ENCODE measurements at regions not wholly inside any gene's neighbourhood (a gene's known extent, or its start where the extent isn't known, plus 50 kb on each side); places are given as distances from the start of the nearest gene placed in this dataset.

GRCh38 chr5:166320920-166321480 is 1970.4 kb upstream of the WWC1 start:
- no peak for DNase-seq (ENCODE audit: low spot score)

GRCh38 chr5:166324372-166324771 is 1967.1 kb upstream of the WWC1 start:
- no peak for DNase-seq (ENCODE audit: low spot score)

- DNase-seq (ENCODE audit: low spot score): no peak
These were observed 1962.2 kb upstream of the WWC1 start for GRCh38 chr5:166329149-166329800.

GRCh38 chr5:166330036-166330435 is 1961.4 kb upstream of the WWC1 start:
- no peak for DNase-seq (ENCODE audit: low spot score)

DNA sequence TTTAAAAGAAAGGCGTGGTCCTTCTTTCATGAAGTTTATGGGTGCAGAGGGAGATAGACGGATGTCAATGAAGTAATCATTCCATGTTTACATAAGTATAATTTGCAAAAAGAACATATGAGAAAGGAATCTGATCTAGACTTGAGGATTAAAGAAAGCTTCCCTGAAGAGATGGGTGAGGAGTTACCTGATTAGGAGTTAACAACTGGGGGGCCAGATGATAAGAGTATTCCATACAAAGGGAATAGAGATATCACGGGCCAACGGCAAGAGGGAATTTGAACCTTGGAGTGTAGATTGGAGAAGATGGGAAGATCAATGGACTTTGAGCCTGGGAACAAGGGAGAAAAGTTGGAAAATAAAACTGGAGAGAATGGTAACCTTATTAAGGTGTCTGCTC is 1959.9 kb upstream of the WWC1 start:
- DNase-seq (ENCODE audit: low spot score): no peak

DNA sequence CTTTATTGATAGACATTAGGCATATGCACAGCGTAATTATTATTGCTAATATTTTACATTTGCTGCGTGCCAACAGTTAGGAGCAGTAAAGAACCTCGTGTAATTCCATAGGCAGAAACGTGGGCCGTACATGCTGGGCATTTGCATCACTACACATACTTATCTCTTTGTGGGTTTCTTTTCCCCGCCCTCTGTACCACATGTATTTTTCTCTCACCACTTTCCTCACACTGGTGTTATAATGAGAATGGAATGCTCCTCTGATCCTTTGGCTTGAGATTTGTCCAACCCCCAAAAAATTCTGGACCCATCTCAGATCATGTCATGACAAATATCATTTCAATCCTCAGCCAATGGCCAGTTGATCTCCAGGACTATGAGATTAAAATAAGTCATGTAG is 1952.6 kb upstream of the WWC1 start:
- DNase-seq (ENCODE audit: low spot score): no peak

DNA sequence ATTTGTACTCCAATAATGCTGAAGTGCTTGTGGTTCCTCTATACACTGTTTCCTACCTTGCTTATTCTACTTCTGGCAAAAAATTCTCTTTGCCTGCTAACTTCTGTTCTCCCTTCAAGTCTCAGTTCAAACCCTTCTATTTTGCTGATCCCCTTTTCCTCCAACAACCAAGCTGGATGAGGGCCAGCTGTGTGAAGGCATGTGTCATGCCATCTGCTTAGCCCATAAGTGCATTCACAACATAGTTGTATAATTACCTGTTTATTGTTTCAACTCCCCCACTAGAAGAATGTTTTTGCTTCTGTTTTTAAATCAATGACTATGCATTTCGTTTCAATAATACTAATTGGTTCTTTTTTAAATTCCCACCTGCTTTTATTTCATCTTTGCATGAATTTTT is 1951.4 kb upstream of the WWC1 start:
- DNase-seq (ENCODE audit: low spot score): no peak

DNA sequence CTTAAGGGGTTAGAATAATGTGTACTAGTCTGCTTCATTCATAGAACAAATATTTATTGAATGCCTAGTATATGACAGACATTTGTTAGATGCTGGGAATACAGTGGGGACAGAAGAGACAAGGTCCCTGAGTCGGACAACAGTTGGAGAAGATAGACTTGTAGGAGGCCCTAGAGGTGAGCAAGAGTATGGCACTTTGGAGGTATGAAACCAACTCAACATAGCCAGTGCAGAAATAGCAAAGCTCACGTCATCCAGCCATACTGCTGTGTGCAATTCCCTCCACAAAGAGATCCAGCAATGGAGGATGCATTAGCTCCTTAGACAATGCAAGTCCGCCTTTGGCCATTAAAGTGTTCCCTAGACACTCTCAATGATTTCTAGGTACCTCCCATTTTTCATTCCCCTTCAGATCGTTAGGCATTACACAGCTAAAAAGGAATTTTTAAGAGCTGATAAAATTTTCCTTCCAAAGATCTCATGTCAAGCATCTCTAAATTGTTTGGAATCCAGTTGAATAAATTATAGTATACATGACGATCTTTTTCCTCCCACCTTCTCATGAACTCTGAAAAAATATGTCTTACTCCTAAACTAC is 1949.6 kb upstream of the WWC1 start:
- DNase-seq (ENCODE audit: low spot score): no peak

- no peak for DNase-seq (ENCODE audit: low spot score)
These were observed 1949.0 kb upstream of the WWC1 start for GRCh38 chr5:166342402-166342801.

GRCh38 chr5:166346726-166347374 is 1944.6 kb upstream of the WWC1 start:
- no peak for DNase-seq (ENCODE audit: low spot score)

GRCh38 chr5:166349046-166349445 is 1942.4 kb upstream of the WWC1 start:
- DNase-seq (ENCODE audit: low spot score): no peak

- no peak for DNase-seq (ENCODE audit: low spot score)
These were observed 1937.9 kb upstream of the WWC1 start for GRCh38 chr5:166353580-166353979.

GRCh38 chr5:166354332-166354731 is 1937.1 kb upstream of the WWC1 start:
- no peak for DNase-seq (ENCODE audit: low spot score)

DNA sequence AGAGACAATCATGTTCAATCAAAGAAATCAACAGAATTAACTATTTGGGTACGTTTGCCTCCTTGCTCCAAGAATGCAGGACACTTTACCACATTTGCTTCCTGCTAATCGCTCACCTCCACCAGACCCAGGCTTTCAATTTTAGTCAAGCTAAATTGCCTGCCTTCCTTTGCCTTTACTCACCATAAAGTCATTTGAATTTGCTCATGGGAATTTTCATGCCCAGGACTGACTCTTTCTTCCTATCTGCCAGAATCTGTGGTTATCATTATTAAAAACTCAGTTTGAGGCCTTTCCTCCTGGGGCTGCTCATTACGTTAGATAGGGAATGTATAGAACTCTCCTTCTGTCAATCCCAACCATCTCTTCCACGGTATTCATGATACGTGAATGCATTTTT is 1935.3 kb upstream of the WWC1 start:
- DNase-seq (ENCODE audit: low spot score): no peak

DNA sequence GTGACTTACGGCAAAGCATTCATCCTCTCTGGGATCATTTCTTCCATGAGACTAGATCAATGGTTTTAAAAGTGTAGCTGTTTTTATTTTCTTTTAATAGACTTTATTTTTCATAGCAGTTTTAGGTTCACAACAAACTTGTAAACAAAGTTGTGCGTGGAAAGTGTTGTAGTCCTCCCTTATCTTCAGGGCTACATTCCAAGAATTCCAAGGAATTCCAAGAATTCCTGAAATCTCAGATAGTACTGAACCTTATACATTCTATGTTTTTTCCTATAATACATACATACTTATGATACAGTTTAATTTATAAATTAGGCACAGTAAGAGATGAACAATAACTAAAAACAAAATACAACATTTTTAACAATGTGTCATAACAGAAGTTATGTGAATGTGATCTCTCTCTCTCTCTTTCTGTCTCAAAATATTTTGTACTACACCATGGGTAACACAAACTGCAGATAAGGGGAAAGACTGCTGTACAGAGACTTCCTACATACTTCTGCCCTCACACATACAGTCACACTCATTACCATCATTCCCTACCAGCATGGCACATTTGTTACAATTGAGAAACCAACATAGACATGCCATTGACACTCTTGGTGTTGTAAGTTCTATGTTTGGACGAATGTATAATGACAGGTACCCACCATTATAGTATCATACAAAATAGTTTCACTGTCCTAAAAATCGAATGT is 1933.2 kb upstream of the WWC1 start:
- DNase-seq (ENCODE audit: low spot score): no peak

DNA sequence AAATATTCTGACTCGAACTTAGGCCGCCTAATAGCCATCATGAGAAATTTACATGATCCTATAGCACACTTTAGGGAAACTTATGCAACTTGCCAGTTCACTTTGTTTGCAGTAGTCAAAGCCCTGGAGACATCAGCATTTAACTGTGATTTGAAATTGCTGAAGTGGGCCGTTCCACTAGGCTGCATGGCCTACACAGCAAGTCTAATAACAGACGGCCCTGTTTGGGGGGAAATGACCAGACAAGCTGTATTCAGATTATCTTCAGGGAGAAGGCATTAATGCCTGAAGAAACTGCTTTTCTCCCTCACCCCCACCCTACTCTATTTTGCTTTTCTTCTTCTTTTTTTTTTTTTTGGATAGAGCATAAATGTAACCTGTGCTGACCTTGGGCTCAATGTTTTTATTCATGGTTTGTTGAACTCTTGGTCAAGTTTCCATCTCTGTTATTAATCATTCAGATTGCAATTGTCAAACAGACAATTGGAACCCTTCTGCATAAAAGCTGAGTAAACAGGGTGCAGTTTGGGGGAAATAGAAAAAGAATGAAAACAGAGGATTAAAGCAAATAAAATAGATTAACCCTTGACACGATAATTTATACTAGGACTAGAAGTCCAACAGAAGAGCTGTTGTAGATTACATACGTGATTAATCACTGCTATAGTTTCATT is 1928.2 kb upstream of the WWC1 start:
- no peak for DNase-seq (ENCODE audit: low spot score)

DNA sequence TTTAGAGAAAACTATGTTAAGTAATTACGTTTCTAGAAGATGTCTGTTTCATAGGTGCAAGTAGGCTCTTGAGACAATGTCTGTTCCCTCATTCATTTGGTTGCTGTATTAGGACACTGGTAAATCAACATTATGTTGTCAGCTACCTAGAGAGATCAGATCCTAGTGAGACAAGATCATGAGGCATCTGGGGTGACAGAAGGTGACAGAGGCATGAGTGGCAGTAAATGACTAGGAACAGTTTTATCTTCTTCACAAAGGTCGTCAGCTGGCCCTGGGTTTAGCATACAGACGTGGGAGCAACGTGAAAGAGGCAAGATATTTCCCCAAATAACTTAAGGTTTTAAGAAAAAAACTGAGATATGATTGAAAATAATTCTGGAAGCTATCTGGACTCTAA is 1926.3 kb upstream of the WWC1 start:
- no peak for DNase-seq (ENCODE audit: low spot score)

- no peak for DNase-seq (ENCODE audit: low spot score)
These were observed 1924.1 kb upstream of the WWC1 start for GRCh38 chr5:166367391-166367790.

- no peak for DNase-seq (ENCODE audit: low spot score)
These were observed 1922.1 kb upstream of the WWC1 start for GRCh38 chr5:166369346-166369745.

DNA sequence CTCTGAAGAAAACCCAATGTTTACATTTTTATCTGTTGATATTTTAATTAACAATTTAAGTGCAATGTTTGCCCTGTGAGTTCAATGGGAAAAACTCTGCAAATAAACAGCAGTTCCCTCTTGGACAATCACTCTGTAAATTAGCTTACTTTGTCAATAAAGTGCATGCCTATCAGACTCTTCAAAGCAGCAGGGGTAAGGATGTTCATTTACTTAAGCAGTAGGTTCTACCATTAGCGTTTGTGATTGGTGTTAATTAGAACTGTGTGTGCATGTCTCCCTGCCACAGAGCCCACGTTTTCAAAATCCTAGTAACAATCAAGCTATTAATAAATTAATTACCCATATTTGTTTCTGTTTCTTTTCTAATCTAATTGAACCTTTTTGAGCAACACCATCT is 1921.6 kb upstream of the WWC1 start:
- DNase-seq (ENCODE audit: low spot score): no peak

DNA sequence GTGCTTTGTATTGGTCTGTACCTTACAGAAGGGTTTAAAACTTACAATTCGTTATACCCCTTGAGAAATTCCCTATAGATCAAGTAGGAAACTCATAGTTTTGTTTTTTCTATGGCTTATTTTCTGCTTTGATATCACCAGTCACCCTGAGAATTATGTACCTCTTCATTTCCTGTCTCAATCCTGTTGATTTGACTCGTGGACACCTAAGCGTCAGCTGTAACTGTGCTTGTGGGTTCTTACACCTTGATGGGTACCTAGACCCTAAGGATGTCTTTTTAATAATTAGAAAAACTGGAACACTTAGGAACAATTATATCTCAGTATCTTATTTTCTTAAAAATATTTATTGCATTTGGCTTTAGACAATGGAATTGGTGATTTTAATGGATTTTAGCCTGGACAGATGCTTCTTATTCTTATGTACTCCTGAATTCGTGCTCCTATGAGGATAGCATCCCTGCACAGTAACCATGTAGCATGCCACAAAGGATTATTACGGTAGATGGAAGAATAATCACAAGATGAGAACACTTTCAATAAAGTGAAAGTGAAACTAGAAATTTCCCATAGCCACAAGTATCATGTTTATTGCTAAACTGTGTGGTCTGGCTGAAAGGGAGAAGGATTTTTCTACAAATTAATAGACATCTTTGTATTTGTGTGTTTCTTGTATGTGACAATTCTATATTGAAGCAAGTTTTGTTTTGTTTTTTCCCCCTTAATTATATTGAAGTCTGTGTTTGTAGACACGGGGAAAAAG is 1920.3 kb upstream of the WWC1 start:
- DNase-seq (ENCODE audit: low spot score): no peak
